ENCODE measurements at regions not wholly inside any gene's neighbourhood (a gene's known extent, or its start where the extent isn't known, plus 50 kb on each side); places are given as distances from the start of the nearest gene placed in this dataset.

GRCh38 chr6:67412035-67412434 is 1223.0 kb upstream of the ADGRB3 start:
- no peak for TF ChIP-seq REST (IDR thresholded peaks at IDR 0.05; ENCODE audit: insufficient read depth in 1 of 2, low read depth in 2 of 2, low read length in 2 of 2)
- no peak for TF ChIP-seq POLR2AphosphoS5 (IDR thresholded peaks at IDR 0.05; ENCODE audit: low read depth, low read length)
